ENCODE measurements at regions not wholly inside any gene's neighbourhood (a gene's known extent, or its start where the extent isn't known, plus 50 kb on each side); places are given as distances from the start of the nearest gene placed in this dataset.
A peak's percentile ranks its signal among the peaks of the same experiment; 100 is the strongest.

GRCh38 chr5:135204151-135204600 lies 170.1 kb upstream of the PITX1 start:
- H3K4me3 ChIP-seq (ENCODE audit: low read depth, low read length), result no peak overlapping the region
- DNase-seq (ENCODE audit: low read depth), result no peak
- TF ChIP-seq CTCF (IDR thresholded peaks at IDR 0.05; ENCODE audit: low read depth, low read length, missing control alignments), result peak; percentile 29

- no peak overlapping the region for H3K4me3 ChIP-seq (ENCODE audit: low read depth, low read length)
- DNase-seq (ENCODE audit: low read depth), result no peak
- TF ChIP-seq CTCF (IDR thresholded peaks at IDR 0.05; ENCODE audit: low read depth, low read length, missing control alignments), result peak; percentile 66
These were observed 169.6 kb upstream of the PITX1 start for GRCh38 chr5:135203593-135204036.

GRCh38 chr5:135203019-135203418 lies 169.0 kb upstream of the PITX1 start:
- no peak for TF ChIP-seq CTCF (IDR thresholded peaks at IDR 0.05; ENCODE audit: low read depth, low read length, missing control alignments)
- DNase-seq (ENCODE audit: low read depth), result no peak
- no peak overlapping the region for H3K4me3 ChIP-seq (ENCODE audit: low read depth, low read length)

GRCh38 chr5:135199919-135200318 lies 165.9 kb upstream of the PITX1 start:
- H3K4me3 ChIP-seq (ENCODE audit: low read depth, low read length), result no peak overlapping the region
- no peak for DNase-seq (ENCODE audit: low read depth)
- TF ChIP-seq CTCF (IDR thresholded peaks at IDR 0.05; ENCODE audit: low read depth, low read length, missing control alignments), result no peak

GRCh38 chr5:135196483-135196882 lies 162.5 kb upstream of the PITX1 start:
- DNase-seq (ENCODE audit: low read depth), result no peak
- no peak overlapping the region for H3K4me3 ChIP-seq (ENCODE audit: low read depth, low read length)
- TF ChIP-seq CTCF (IDR thresholded peaks at IDR 0.05; ENCODE audit: low read depth, low read length, missing control alignments), result no peak

GRCh38 chr5:135195270-135195608 lies 161.2 kb upstream of the PITX1 start:
- DNase-seq (ENCODE audit: low read depth), result no peak
- TF ChIP-seq CTCF (IDR thresholded peaks at IDR 0.05; ENCODE audit: low read depth, low read length, missing control alignments), result no peak
- H3K4me3 ChIP-seq (ENCODE audit: low read depth, low read length), result no peak overlapping the region

GRCh38 chr5:135194573-135195269 lies 160.7 kb upstream of the PITX1 start:
- no peak for DNase-seq (ENCODE audit: low read depth)
- H3K4me3 ChIP-seq (ENCODE audit: low read depth, low read length), result no peak overlapping the region
- TF ChIP-seq CTCF (IDR thresholded peaks at IDR 0.05; ENCODE audit: low read depth, low read length, missing control alignments), result no peak
